ENCODE measurements at regions not wholly inside any gene's neighbourhood (a gene's known extent, or its start where the extent isn't known, plus 50 kb on each side); places are given as distances from the start of the nearest gene placed in this dataset.

- no peaks in the 10 kb centered on the region for H3K36me3 Mint-ChIP-seq (ENCODE audit: insufficient read depth, unreplicated experiment)
- BruUV-seq (replicated peaks), result no TSS peak
- DNase-seq, result no peak
- no peaks in the 10 kb centered on the region for H3K4me1 Mint-ChIP-seq (ENCODE audit: low read depth, unreplicated experiment)
- CTCF ChIA-PET, result no interaction called here
- H3K4me3 Mint-ChIP-seq (ENCODE audit: low read depth, unreplicated experiment), result no peak overlapping the region
- no peaks in the 10 kb centered on the region for H3K27me3 Mint-ChIP-seq (ENCODE audit: unreplicated experiment)
- no peaks in the 10 kb centered on the region for H3K9me3 Mint-ChIP-seq (ENCODE audit: low read depth, unreplicated experiment)
- H3K27ac Mint-ChIP-seq (ENCODE audit: unreplicated experiment), result no peak overlapping the region
- no peak for TF ChIP-seq CTCF (IDR thresholded peaks at IDR 0.05; ENCODE audit: unreplicated experiment)
- intact Hi-C loops (cut with micrococcal nuclease; ENCODE audit: unreplicated experiment), result loop anchor here (10.0 kb wide), 1 partner anchor 120 kb away; no protein-coding TSS in a partner anchor
These were observed 382.6 kb downstream of the CDH2 start for GRCh38 chr18:27794181-27794926.

- H3K4me1 Mint-ChIP-seq (ENCODE audit: low read depth, unreplicated experiment), result no peaks in the 10 kb centered on the region
- no peak overlapping the region for H3K27ac Mint-ChIP-seq (ENCODE audit: unreplicated experiment)
- no TSS peak for BruUV-seq (replicated peaks)
- no peaks in the 10 kb centered on the region for H3K36me3 Mint-ChIP-seq (ENCODE audit: insufficient read depth, unreplicated experiment)
- H3K4me3 Mint-ChIP-seq (ENCODE audit: low read depth, unreplicated experiment), result no peak overlapping the region
- CTCF ChIA-PET, result no interaction called here
- intact Hi-C loops (cut with micrococcal nuclease; ENCODE audit: unreplicated experiment), result loop anchor here (10.0 kb wide), 1 partner anchor 122 kb away; no protein-coding TSS in a partner anchor
- no peaks in the 10 kb centered on the region for H3K9me3 Mint-ChIP-seq (ENCODE audit: low read depth, unreplicated experiment)
- no peaks in the 10 kb centered on the region for H3K27me3 Mint-ChIP-seq (ENCODE audit: unreplicated experiment)
- no peak for TF ChIP-seq CTCF (IDR thresholded peaks at IDR 0.05; ENCODE audit: unreplicated experiment)
- no peak for DNase-seq
These were observed 383.7 kb downstream of the CDH2 start for GRCh38 chr18:27793013-27793785.

GRCh38 chr18:27789406-27789805 lies 387.5 kb downstream of the CDH2 start:
- CTCF ChIA-PET, result interaction anchor here (0.6 kb wide), 1 partner anchor 775 kb away, joined by 3 read pairs; no protein-coding TSS in a partner anchor
- Mint-ChIP-seq H3K27me3 (ENCODE audit: unreplicated experiment) (no peaks in the 10 kb centered on the region), H3K4me1 (ENCODE audit: low read depth, unreplicated experiment) (no peaks in the 10 kb centered on the region), H3K4me3 (ENCODE audit: low read depth, unreplicated experiment) (no peak overlapping the region), H3K27ac (ENCODE audit: unreplicated experiment) (no peak overlapping the region), H3K9me3 (ENCODE audit: low read depth, unreplicated experiment) (peaks cover 2% of the 10 kb centered on the region), H3K36me3 (ENCODE audit: insufficient read depth, unreplicated experiment) (no peaks in the 10 kb centered on the region)
- TF ChIP-seq CTCF (IDR thresholded peaks at IDR 0.05; ENCODE audit: unreplicated experiment), result no peak
- no TSS peak for BruUV-seq (replicated peaks)
- DNase-seq, result no peak
- intact Hi-C loops (cut with micrococcal nuclease; ENCODE audit: unreplicated experiment), result no loop called here

- H3K36me3 Mint-ChIP-seq (ENCODE audit: insufficient read depth, unreplicated experiment), result no peaks in the 10 kb centered on the region
These were observed 389.4 kb downstream of the CDH2 start for GRCh38 chr18:27787547-27787946.

More at GRCh38 chr18:27787547-27787946, 389.4 kb downstream of the CDH2 start:
- TF ChIP-seq CTCF (IDR thresholded peaks at IDR 0.05; ENCODE audit: unreplicated experiment), result no peak
- BruUV-seq (replicated peaks), result no TSS peak
- CTCF ChIA-PET, result no interaction called here
- H3K27me3 Mint-ChIP-seq (ENCODE audit: unreplicated experiment), result no peaks in the 10 kb centered on the region
- no peak overlapping the region for H3K4me3 Mint-ChIP-seq (ENCODE audit: low read depth, unreplicated experiment)
- H3K27ac Mint-ChIP-seq (ENCODE audit: unreplicated experiment), result no peak overlapping the region
- no peaks in the 10 kb centered on the region for H3K4me1 Mint-ChIP-seq (ENCODE audit: low read depth, unreplicated experiment)
- no peak for DNase-seq
- peaks cover 2% of the 10 kb centered on the region for H3K9me3 Mint-ChIP-seq (ENCODE audit: low read depth, unreplicated experiment)
- intact Hi-C loops (cut with micrococcal nuclease; ENCODE audit: unreplicated experiment), result no loop called here

All from Calu3 (cell line).